IMR-90 (cell line): ENCODE measurements at regions not wholly inside any gene's neighbourhood (a gene's known extent, or its start where the extent isn't known, plus 50 kb on each side); places are given as distances from the start of the nearest gene placed in this dataset.

ENCODE experiments used
- ATAC-seq: fragments of 200-7000 bp; cut with Tn5 transposase; 2 replicates; pipeline ENCODE4 v1.9.1; 2020; ENCODE audit warnings: low read depth, mild to moderate bottlenecking, moderate library complexity
- BruUV-seq: library from RNA; stranded (reverse); fragments of 400-500 nt; replicated peaks from 2 replicates; lab custom pipeline; 2021; lab: Mats Ljungman, UMichigan
- CTCF ChIA-PET: fragments of 300-600 bp; formaldehyde crosslinking; extraction: SDS; loops from one replicate; lab custom pipeline; 2021; ENCODE audit warnings: antibody characterized with exemption; lab: Yijun Ruan, JAX
- POLR2A ChIA-PET: fragments of 300-600 bp; sonication (Branson Sonifier 250); formaldehyde crosslinking; loops from one replicate; lab custom pipeline; 2022; ENCODE audit warnings: antibody characterized with exemption; ENCODE audit not compliant: unreplicated experiment; lab: Charles Lee
- DNase-seq: peaks from one replicate; pipeline ENCODE4 v3.0.0; 2013
- H2AFZ ChIP-seq: replicated peaks from 2 replicates; pipeline ENCODE3; 2013; ENCODE audit warnings: low read length, mild to moderate bottlenecking; ENCODE audit not compliant: poor library complexity
- H2AK5ac ChIP-seq: 2 replicates; pipeline ENCODE4 v1.6.1; 2013; ENCODE audit warnings: low read depth, low read length, inconsistent platforms
- H2AK9ac ChIP-seq: replicated peaks from 2 replicates; pipeline ENCODE3; 2013; ENCODE audit warnings: mild to moderate bottlenecking, low read depth, low read length, moderate library complexity; ENCODE audit not compliant: poor library complexity
- H2BK120ac ChIP-seq: 2 replicates; pipeline ENCODE4 v1.6.1; 2013; ENCODE audit warnings: low read depth, low read length, inconsistent platforms
- H2BK15ac ChIP-seq: 3 replicates; pipeline ENCODE4 v1.6.1; 2013; ENCODE audit warnings: low read depth, low read length, inconsistent platforms
- H2BK20ac ChIP-seq: 2 replicates; pipeline ENCODE4 v1.6.1; 2013; ENCODE audit warnings: low read depth, mild to moderate bottlenecking, inconsistent platforms, low read length, moderate library complexity
- H2BK5ac ChIP-seq: 2 replicates; pipeline ENCODE4 v1.6.1; 2013; ENCODE audit warnings: mild to moderate bottlenecking, low read depth, low read length, inconsistent platforms; ENCODE audit not compliant: poor library complexity, severe bottlenecking
- H3K14ac ChIP-seq: replicated peaks from 2 replicates; pipeline ENCODE4 v1.6.1; 2013; ENCODE audit warnings: low read depth, low read length, inconsistent platforms
- H3K18ac ChIP-seq: 2 replicates; pipeline ENCODE4 v1.6.1; 2013; ENCODE audit warnings: low read depth, low read length, control low read depth
- H3K23ac ChIP-seq: 2 replicates; pipeline ENCODE4 v1.6.1; 2013; ENCODE audit warnings: low read depth, low read length, inconsistent platforms
- H3K27ac ChIP-seq: 2 replicates; pipeline ENCODE4 v1.5.1; 2013; ENCODE audit warnings: mild to moderate bottlenecking, control low read depth, low read length; ENCODE audit not compliant: insufficient read depth
- H3K27me3 ChIP-seq: 2 replicates; pipeline ENCODE4 v1.6.1; 2013; ENCODE audit warnings: low read length; ENCODE audit not compliant: control insufficient read depth, insufficient read depth
- H3K36me3 ChIP-seq: 2 replicates; pipeline ENCODE4 v1.6.1; 2013; ENCODE audit warnings: low read length, mixed read lengths; ENCODE audit not compliant: control insufficient read depth, insufficient read depth
- H3K4ac ChIP-seq: 2 replicates; pipeline ENCODE4 v1.6.1; 2013; ENCODE audit warnings: low read depth, low read length, inconsistent platforms
- H3K4me1 ChIP-seq: 2 replicates; pipeline ENCODE4 v1.6.1; 2013; ENCODE audit warnings: low read length, mixed read lengths; ENCODE audit not compliant: control insufficient read depth, insufficient read depth
- H3K4me2 ChIP-seq: 2 replicates; pipeline ENCODE4 v1.6.1; 2013; ENCODE audit warnings: low read depth, mild to moderate bottlenecking, control low read depth, low read length, moderate library complexity
- H3K4me3 ChIP-seq: 2 replicates; pipeline ENCODE4 v1.5.1; 2013; ENCODE audit warnings: low read depth, mild to moderate bottlenecking, control low read depth, low read length, moderate library complexity; ENCODE audit not compliant: insufficient read depth
- H3K56ac ChIP-seq: 2 replicates; pipeline ENCODE4 v1.6.1; 2013; ENCODE audit warnings: low read length, inconsistent platforms; ENCODE audit not compliant: insufficient read depth; ENCODE audit errors: extremely low read depth
- H3K79me1 ChIP-seq, 2 experiments: 2 replicates each; pipeline ENCODE4 v1.6.1; 2013; ENCODE audit warnings: low read length in 2 of 2, inconsistent platforms in 1 of 2, low read depth in 1 of 2
- H3K9ac ChIP-seq: 2 replicates; pipeline ENCODE4 v1.6.1; 2013; ENCODE audit warnings: low read depth, low read length, control low read depth
- H3K9me1 ChIP-seq: 2 replicates; pipeline ENCODE4 v1.6.1; 2013; ENCODE audit warnings: low read length, inconsistent platforms; ENCODE audit not compliant: insufficient read depth
- H3K9me3 ChIP-seq: 2 replicates; pipeline ENCODE4 v1.6.1; 2013; ENCODE audit warnings: low read length; ENCODE audit not compliant: control insufficient read depth, insufficient read depth
- H4K20me1 ChIP-seq: 2 replicates; pipeline ENCODE4 v1.6.1; 2013; ENCODE audit warnings: low read length, inconsistent platforms; ENCODE audit not compliant: insufficient read depth
- H4K5ac ChIP-seq: 2 replicates; pipeline ENCODE4 v1.6.1; 2013; ENCODE audit warnings: mild to moderate bottlenecking, low read depth, low read length, control low read depth
- H4K8ac ChIP-seq, 2 experiments: 2 replicates each; pipeline ENCODE4 v1.6.1; 2013; ENCODE audit warnings: low read depth in 2 of 2, low read length in 2 of 2, control low read depth in 1 of 2, inconsistent platforms in 1 of 2
- H4K91ac ChIP-seq: 2 replicates; pipeline ENCODE4 v1.6.1; 2013; ENCODE audit warnings: low read depth, low read length, inconsistent platforms; ENCODE audit not compliant: insufficient read depth
- CEBPB ChIP-seq: IDR thresholded peaks from 2 replicates; pipeline ENCODE4 v1.6.1; 2012; ENCODE audit warnings: low read depth, low read length, improper control_type of control experiment
- NFE2L2 ChIP-seq: fragments of 150-350 bp; IDR thresholded peaks from 2 replicates; pipeline ENCODE4 v1.6.1; 2016; ENCODE audit warnings: low read depth, mild to moderate bottlenecking, low read length
- SMC3 ChIP-seq: fragments of 150-350 bp; IDR thresholded peaks from 2 replicates; pipeline ENCODE4 v1.6.1; 2016; ENCODE audit warnings: low read depth, mild to moderate bottlenecking, antibody characterized with exemption, low read length, moderate library complexity
- WGBS, 2 experiments: methylation state at CpG; one replicate each; pipeline versions ENCODE4 v1.1.5 to v1.1.7; 2013; ENCODE audit warnings: missing lambda C conversion rate in 2 of 2; ENCODE audit not compliant: insufficient read length in 1 of 2; ENCODE audit errors: extremely low coverage in 2 of 2; 5-methylcytosine and 5-hydroxymethylcytosine counted together
- dilution Hi-C: fragments of 300-500 bp; cut with HindIII; formaldehyde crosslinking; loops from one replicate; pipeline ENCODE4 v1.14.3; 2018; ENCODE audit warnings: low sequenced_read_pairs; ENCODE audit not compliant: unreplicated experiment
- in situ Hi-C: fragments of 300-500 bp; cut with MboI; formaldehyde crosslinking; loops from 3 replicates; pipeline ENCODE4 v1.14.3; 2019; ENCODE audit warnings: low sequenced_read_pairs, inconsistent platforms, mixed read lengths
- intact Hi-C: fragments of 100-400 bp; cut with micrococcal nuclease; formaldehyde crosslinking; loops from 2 replicates; pipeline ENCODE4 v1.10.0; 2022

- no peak overlapping the region for H2AK5ac ChIP-seq
- H3K4ac ChIP-seq, result no peak overlapping the region
- no peak overlapping the region for H4K8ac ChIP-seq
- H3K56ac ChIP-seq, result no peak overlapping the region
- POLR2A ChIA-PET, result no interaction called here
- H3K23ac ChIP-seq, result no peak overlapping the region
- no TSS peak for BruUV-seq
- dilution Hi-C loops (no loop called here), in situ Hi-C loops (no loop called here), intact Hi-C loops (no loop called here)
- H3K9me3 ChIP-seq, result no peaks in the 10 kb centered on the region
- ATAC-seq (no peak), DNase-seq (no peak)
- H4K5ac ChIP-seq, result no peak overlapping the region
- no peak overlapping the region for H3K4me3 ChIP-seq
- H3K79me1 ChIP-seq, result no peaks in the 10 kb centered on the region
- H3K36me3 ChIP-seq, result no peaks in the 10 kb centered on the region
- H4K20me1 ChIP-seq, result no peaks in the 10 kb centered on the region
- H3K27ac ChIP-seq, result no peak overlapping the region
- no peak overlapping the region for H2AK9ac ChIP-seq
- no peaks in the 10 kb centered on the region for H3K9me1 ChIP-seq
- no peak overlapping the region for H2BK5ac ChIP-seq
- H4K91ac ChIP-seq, result no peak overlapping the region
- no peak overlapping the region for H3K9ac ChIP-seq
- no peaks in the 10 kb centered on the region for H3K27me3 ChIP-seq
- H2BK15ac ChIP-seq, result no peak overlapping the region
- no peak overlapping the region for H2BK120ac ChIP-seq
- CTCF ChIA-PET, result no interaction called here
- H3K18ac ChIP-seq, result no peak overlapping the region
- peaks cover 4% of the 10 kb centered on the region; the same call in 1 of the 2 replicates for H3K4me1 ChIP-seq
- TF ChIP-seq CEBPB, result peak; percentile 67
- no peak for TF ChIP-seq SMC3
- no peak for TF ChIP-seq NFE2L2
- H2AFZ ChIP-seq, result no peak overlapping the region
- no peak overlapping the region for H3K4me2 ChIP-seq
- H2BK20ac ChIP-seq, result no peak overlapping the region
- H3K14ac ChIP-seq, result no peak overlapping the region
- WGBS, 2 experiments, result no CpG with 5 or more reads among the region's 5 CpGs
Measured at GRCh38 chr4:153138736-153139135, 65.5 kb upstream of the TRIM2 start.
